AG08395 (cell line): ENCODE measurements at regions not wholly inside any gene's neighbourhood (a gene's known extent, or its start where the extent isn't known, plus 50 kb on each side); places are given as distances from the start of the nearest gene placed in this dataset.
"Not testable (repeated sequence)": the region's sequence is repeated elsewhere in the genome, so short reads cannot be mapped to it uniquely, and the experiment has no call there.

Source experiments
- DNase-seq: peaks from one replicate; pipeline ENCODE4 v3.0.0; 2012; ENCODE audit warnings: mixed read lengths, low spot score

- DNase-seq = no peak
Observed at GRCh38 chr10:101280511-101280910, 51.2 kb upstream of the LBX1 start.

- not testable (repeated sequence) for DNase-seq
Observed at GRCh38 chr10:101280921-101281320, 51.7 kb upstream of the LBX1 start.

DNA sequence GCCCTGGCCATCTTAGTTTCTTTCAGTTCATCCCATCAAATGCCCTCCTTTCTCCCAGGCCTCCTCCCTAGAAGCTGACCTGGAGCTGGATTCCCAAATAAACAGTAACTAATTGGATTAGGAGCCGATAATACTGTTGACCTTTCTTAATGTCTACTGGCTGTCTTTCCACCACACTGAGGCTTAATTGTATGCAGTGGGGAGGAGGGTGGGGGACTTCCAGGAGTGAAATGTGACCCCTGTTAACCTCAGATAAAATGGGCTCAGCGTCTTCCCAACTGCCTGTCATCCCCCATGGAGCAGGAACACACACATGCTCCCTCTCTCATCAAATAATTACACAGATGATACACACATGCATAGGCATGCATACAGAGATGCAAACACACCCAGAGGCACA, 53.7 kb upstream of the LBX1 start:
- DNase-seq = no peak

- DNase-seq = no peak
Observed at GRCh38 chr10:101283762-101284100, 54.5 kb upstream of the LBX1 start.

- no peak for DNase-seq
Observed at GRCh38 chr10:101284101-101284743, 55.0 kb upstream of the LBX1 start.

DNA sequence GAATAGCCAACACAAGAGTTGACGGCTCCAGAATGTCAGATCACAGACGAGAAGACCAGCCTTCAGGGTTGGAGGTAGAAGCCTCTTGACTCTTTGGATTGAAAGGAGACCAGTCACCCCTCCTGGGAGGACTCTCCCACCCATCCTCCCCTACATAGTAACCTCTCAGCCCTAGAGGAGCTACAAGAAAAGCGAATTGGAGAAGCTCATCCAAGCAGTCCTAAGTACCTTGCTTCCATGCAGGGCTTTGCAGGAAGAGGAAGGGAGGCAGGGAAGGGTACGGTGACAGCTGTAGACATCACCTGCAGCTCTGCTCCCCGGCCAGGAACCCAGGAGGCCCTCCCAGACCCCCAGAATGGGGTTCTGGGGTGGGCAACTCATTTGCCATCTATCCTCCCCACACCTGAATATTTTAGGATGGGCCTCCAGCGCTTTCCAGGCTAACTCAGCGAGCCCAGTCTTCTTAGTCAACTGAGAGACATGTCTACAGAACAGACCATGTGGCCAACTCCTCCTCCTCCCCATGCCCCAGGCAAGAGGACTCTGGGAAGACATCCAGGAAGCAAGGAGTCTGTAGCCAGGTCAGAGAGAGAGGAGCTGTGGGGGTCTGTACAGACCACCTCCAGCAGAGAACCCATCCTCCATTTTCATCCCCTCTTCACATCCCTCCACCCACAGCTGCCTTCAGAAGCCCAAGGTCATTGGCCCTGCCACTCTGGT, 55.6 kb upstream of the LBX1 start:
- DNase-seq = no peak

- no peak for DNase-seq
Observed at GRCh38 chr10:101285519-101286070, 56.3 kb upstream of the LBX1 start.

GRCh38 chr10:101286248-101287046, 57.2 kb upstream of the LBX1 start:
- no peak for DNase-seq

GRCh38 chr10:101287183-101287996, 58.1 kb upstream of the LBX1 start:
- DNase-seq = no peak

GRCh38 chr10:101287997-101288635, 58.9 kb upstream of the LBX1 start:
- DNase-seq = no peak

DNA sequence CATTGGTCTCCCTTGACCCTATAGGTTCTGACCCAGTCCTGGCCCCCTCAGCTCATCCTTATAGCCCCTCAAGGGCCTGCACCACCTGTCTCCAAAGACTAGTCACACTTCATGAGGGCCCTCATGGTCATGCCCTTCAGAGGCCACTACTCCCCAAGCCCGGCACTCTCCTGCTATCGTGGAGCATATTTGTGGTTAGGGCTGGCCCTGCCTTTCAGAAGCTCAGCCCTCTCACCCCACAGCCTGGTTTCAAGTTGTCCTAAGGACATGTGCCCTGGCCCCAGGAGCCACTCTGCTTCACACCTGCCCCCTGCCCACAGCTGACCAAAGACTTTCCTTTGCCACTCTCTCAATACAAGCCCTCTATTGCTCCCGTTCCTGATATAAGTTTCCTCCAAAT, 60.3 kb upstream of the LBX1 start:
- no peak for DNase-seq

GRCh38 chr10:101290431-101290830, 61.2 kb upstream of the LBX1 start:
- DNase-seq = no peak

DNA sequence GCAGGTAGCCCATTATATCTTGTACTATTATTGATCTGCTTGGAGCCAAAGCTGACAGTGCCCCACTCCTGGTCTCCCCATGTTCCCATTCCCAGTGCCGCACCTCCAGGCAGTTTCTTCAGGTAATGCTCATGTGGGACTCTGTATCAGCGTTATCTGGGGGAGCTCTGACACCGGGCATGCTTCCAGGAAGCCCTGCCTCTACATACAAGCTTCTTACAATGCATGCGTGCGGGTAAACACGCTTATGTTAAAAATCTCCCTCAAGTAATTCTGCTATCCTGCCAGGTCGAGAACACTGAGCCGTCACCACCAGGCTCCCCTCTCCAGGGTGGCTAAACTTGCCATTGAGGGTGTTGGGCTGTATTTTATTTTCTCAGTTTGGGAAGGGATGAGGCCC, 61.6 kb upstream of the LBX1 start:
- DNase-seq = no peak

DNA sequence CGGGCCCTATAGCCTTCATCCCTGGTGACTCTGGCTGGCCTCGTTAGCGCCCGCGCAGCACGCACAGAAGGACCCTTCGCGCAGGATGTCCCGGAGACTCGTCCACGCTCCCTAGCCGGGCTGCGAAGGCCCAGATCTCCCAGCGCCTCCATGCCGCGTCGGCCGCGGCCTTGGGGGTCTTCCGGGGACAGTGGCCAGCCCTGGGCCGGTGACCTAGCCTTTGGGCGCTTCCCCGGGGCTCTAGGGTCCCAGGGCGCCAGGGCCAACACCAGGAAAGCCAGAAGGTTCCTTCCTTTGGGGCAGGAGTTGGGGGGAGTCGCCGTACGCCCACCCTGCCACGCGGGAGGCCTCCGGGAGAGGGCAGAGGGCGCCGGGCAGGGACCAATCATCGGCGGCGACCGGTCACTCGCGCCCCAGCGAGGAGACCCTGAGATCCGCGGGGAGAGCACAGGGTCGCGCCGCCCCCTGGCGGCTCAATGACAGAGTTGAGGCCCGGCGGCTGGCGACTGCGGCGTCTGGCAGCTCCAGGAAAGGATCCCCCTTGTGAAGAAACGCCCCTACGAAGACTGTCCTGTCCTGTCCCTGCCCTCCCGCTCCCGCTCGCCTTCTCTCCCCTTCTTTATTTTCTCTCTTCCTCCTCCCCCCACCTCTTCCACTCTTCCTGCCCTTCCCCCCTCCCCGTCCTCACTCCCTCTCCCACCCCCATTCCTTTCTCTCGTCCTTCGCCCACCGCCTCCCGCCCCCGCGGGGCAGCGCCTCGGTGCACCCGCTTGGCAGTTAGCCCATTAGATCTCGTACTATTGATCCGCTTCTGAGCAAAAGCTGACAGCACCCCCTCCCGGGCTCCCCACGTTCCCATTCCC, 62.3 kb upstream of the LBX1 start:
- DNase-seq = peak; percentile 57

GRCh38 chr10:101292194-101293006, 61.6 kb upstream of the BTRC start:
- DNase-seq = no peak

GRCh38 chr10:101293007-101293723, 60.8 kb upstream of the BTRC start:
- no peak for DNase-seq

DNA sequence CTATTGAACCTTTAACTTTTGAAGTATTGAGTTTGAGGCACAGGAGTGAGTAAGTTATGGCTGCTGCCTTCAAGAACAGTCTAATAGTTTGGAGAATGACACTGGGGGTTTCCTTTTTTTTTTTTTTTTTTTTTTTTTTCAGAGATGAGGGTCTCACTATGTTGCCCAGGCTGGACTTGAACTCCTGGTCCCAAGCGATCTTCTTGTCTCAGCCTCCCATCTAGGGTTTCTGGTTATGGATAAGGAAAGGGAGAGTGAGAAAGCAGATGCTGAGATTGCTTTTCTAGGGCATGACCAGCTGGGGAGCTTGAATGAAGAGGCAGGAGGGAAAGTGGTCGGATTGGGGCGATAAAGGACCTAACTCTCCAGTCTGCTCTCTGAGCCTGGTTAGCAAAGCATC, 59.9 kb upstream of the BTRC start:
- no peak for DNase-seq

GRCh38 chr10:101295261-101295660, 58.7 kb upstream of the BTRC start:
- no peak for DNase-seq

- peak; percentile 72 for DNase-seq
Observed at GRCh38 chr10:101297901-101298486, 56.0 kb upstream of the BTRC start.
